Muscle layer of duodenum (tissue), 2 donors: ENCODE measurements at regions not wholly inside any gene's neighbourhood (a gene's known extent, or its start where the extent isn't known, plus 50 kb on each side); places are given as distances from the start of the nearest gene placed in this dataset.
"Not testable (repeated sequence)": the region's sequence is repeated elsewhere in the genome, so short reads cannot be mapped to it uniquely, and the experiment has no call there.

Experiments used
- H3K27ac ChIP-seq: one replicate; pipeline ENCODE4 v1.7.0; 2013; ENCODE audit warnings: mild to moderate bottlenecking, low read length
- H3K27me3 ChIP-seq: one replicate; pipeline ENCODE4 v1.7.0; 2013; ENCODE audit warnings: low read depth, mild to moderate bottlenecking, control low read depth, low read length
- H3K36me3 ChIP-seq, 2 donors: one replicate each; pipeline ENCODE4 v1.7.0; 2013; ENCODE audit warnings: low read length in 2 of 2, control low read depth in 1 of 2, mild to moderate bottlenecking in 1 of 2; ENCODE audit not compliant: insufficient read depth in 2 of 2, control insufficient read depth in 1 of 2
- H3K4me1 ChIP-seq, 2 donors: one replicate each; pipeline ENCODE4 v1.7.0; 2013; ENCODE audit warnings: low read length in 2 of 2, mild to moderate bottlenecking in 2 of 2, control low read depth in 1 of 2, moderate library complexity in 1 of 2; ENCODE audit not compliant: insufficient read depth in 2 of 2, control insufficient read depth in 1 of 2
- H3K4me3 ChIP-seq, 2 donors: one replicate each; pipeline ENCODE4 v1.7.0; 2013; ENCODE audit warnings: low read length in 2 of 2, low read depth in 1 of 2, mild to moderate bottlenecking in 1 of 2
- H3K9me3 ChIP-seq, 2 donors: one replicate each; pipeline ENCODE4 v1.7.0; 2013; ENCODE audit warnings: low read length in 2 of 2, control low read depth in 1 of 2, mild to moderate bottlenecking in 1 of 2; ENCODE audit not compliant: control insufficient read depth in 1 of 2
- donor health status: healthy.

DNA sequence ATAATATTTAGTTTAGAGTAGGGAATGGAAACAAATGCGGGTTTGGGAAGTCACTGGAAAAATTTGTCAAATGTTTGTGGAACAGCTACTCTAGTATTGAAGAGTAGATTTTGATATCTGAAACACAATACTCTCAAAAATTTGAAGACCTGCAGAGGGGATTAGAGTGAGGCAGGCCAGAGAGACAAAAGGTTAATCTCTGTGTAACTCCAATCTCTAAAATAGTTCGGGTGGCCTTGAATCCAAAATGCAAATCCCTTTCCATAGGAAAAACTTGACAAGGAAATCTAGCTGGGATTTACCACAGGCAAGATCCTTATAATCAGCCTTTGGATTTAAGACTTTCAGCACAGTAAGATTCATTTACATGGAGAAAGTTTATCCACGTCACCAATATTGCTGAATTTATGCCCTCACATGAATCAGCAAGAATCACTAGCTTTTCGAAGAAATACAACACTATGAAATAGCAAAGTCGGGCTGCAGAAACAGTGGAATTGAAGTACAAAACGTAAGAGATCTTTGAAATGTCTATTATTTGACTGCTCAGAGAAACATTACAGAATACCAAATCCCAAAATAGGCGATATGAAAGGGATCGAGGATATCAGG is 423.7 kb upstream of the ZNF804A start:
- Histone ChIP-seq H3K4me3 (no peak overlapping the region), H3K4me1 (no peaks in the 10 kb centered on the region), H3K9me3 (peaks cover 0 to 5% of the 10 kb centered on the region in 2 donors), H3K27me3 (no peaks in the 10 kb centered on the region), H3K27ac (no peak overlapping the region), H3K36me3 (no peaks in the 10 kb centered on the region)

GRCh38 chr2:184178229-184178628 is 420.1 kb upstream of the ZNF804A start:
- H3K27me3 ChIP-seq: no peaks in the 10 kb centered on the region
- no peaks in the 10 kb centered on the region for H3K4me1 ChIP-seq
- H3K36me3 ChIP-seq: no peaks in the 10 kb centered on the region
- H3K4me3 ChIP-seq: no peak overlapping the region
- no peak overlapping the region for H3K27ac ChIP-seq
- H3K9me3 ChIP-seq: no peaks in the 10 kb centered on the region

GRCh38 chr2:184186436-184186835 is 411.9 kb upstream of the ZNF804A start:
- no peaks in the 10 kb centered on the region for H3K27me3 ChIP-seq
- H3K36me3 ChIP-seq: no peaks in the 10 kb centered on the region
- no peak overlapping the region for H3K27ac ChIP-seq
- no peak overlapping the region for H3K4me3 ChIP-seq
- no peaks in the 10 kb centered on the region for H3K4me1 ChIP-seq
- H3K9me3 ChIP-seq: no peaks in the 10 kb centered on the region

DNA sequence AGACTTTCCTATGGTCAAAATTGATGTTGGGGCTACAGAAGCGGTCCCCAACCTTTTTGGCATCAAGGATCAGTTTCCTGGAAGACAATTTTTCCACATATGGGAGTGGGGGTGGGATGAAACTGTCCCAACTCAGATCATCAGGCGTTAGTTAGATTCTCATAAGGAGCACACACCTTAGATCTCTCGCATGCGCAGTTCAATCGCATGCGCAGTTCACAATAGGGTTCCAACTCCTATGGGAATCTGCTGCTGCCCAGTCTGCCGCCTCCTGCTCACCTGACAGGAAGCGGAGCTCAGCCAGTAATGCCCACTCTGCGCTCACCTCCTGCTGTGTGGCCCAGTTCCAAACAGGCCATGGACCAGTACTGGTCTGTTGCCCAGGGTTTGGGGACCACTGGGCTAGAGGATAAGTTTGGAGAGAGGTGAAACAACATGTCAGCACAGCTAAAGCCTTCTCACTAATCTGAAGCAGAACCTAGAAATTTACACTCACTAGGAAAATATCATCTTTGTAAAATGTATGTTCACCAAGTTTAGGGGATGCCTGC is 410.8 kb upstream of the ZNF804A start:
- Histone ChIP-seq H3K27ac (no peak overlapping the region), H3K4me3 (no peak overlapping the region), H3K9me3 (no peaks in the 10 kb centered on the region), H3K36me3 (no peaks in the 10 kb centered on the region), H3K27me3 (no peaks in the 10 kb centered on the region), H3K4me1 (no peaks in the 10 kb centered on the region)

GRCh38 chr2:184190725-184191124 is 407.6 kb upstream of the ZNF804A start:
- no peaks in the 10 kb centered on the region for H3K36me3 ChIP-seq
- H3K9me3 ChIP-seq: no peaks in the 10 kb centered on the region
- H3K4me3 ChIP-seq: no peak overlapping the region
- no peak overlapping the region for H3K27ac ChIP-seq
- no peaks in the 10 kb centered on the region for H3K4me1 ChIP-seq
- H3K27me3 ChIP-seq: no peaks in the 10 kb centered on the region

- Histone ChIP-seq H3K27me3 (no peaks in the 10 kb centered on the region), H3K9me3 (no peaks in the 10 kb centered on the region), H3K4me3 (no peak overlapping the region), H3K36me3 (no peaks in the 10 kb centered on the region), H3K27ac (no peak overlapping the region), H3K4me1 (no peaks in the 10 kb centered on the region)
These were observed 405.7 kb upstream of the ZNF804A start for GRCh38 chr2:184192649-184193048.

DNA sequence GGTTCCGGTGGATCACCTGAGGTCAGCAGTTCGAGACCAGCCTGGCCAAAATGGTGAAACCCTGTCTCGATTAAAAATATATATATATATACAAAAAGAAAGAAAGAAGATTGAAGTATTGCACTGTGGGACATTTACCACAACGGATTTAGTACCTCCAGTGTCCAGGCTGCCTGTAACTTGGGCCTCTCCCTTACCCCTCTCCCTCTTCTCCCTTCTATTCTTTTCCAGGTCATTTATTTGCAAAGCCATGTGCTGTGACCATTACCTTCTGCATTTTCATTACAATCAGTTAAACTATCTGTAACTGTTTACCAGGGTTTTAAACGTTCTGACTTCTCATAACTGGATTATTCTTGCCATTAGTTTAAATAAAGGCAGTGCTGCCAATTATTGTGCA is 400.9 kb upstream of the ZNF804A start:
- Histone ChIP-seq H3K27ac (no peak overlapping the region), H3K27me3 (no peaks in the 10 kb centered on the region), H3K9me3 (no peaks in the 10 kb centered on the region), H3K4me3 (no peak overlapping the region), H3K4me1 (no peaks in the 10 kb centered on the region), H3K36me3 (no peaks in the 10 kb centered on the region)

DNA sequence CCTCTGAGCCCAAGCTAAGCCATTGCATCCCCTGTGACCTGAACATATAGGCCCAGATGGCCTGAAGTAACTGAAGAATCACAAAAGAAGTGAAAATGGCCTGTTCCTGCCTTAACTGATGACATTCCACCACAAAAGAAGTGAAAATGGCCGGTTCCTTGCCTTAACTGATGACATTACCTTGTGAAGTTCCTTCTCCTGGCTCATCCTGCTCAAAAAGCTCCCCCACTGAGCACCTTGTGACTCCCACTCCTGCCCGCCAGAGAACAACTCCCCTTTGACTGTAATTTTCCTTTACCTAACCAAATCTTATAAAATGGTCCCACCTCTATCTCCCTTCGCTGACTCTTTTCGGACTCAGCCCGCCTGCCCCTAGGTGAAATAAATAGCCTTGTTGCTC is 399.5 kb upstream of the ZNF804A start:
- H3K27ac ChIP-seq, H3K4me3 ChIP-seq, H3K4me1 ChIP-seq, H3K27me3 ChIP-seq, H3K9me3 ChIP-seq, H3K36me3 ChIP-seq: not testable (repeated sequence)

- no peaks in the 10 kb centered on the region for H3K27me3 ChIP-seq
- no peaks in the 10 kb centered on the region for H3K4me1 ChIP-seq
- no peak overlapping the region for H3K4me3 ChIP-seq
- no peaks in the 10 kb centered on the region for H3K9me3 ChIP-seq
- H3K36me3 ChIP-seq: no peaks in the 10 kb centered on the region
- H3K27ac ChIP-seq: no peak overlapping the region
These were observed 399.1 kb upstream of the ZNF804A start for GRCh38 chr2:184199274-184199673.

- no peaks in the 10 kb centered on the region for H3K27me3 ChIP-seq
- no peak overlapping the region for H3K4me3 ChIP-seq
- H3K27ac ChIP-seq: no peak overlapping the region
- no peaks in the 10 kb centered on the region for H3K4me1 ChIP-seq
- no peaks in the 10 kb centered on the region for H3K36me3 ChIP-seq
- H3K9me3 ChIP-seq: no peaks in the 10 kb centered on the region
These were observed 397.1 kb upstream of the ZNF804A start for GRCh38 chr2:184201246-184201645.

- no peaks in the 10 kb centered on the region for H3K4me1 ChIP-seq
- no peak overlapping the region for H3K27ac ChIP-seq
- H3K4me3 ChIP-seq: no peak overlapping the region
- H3K9me3 ChIP-seq: no peaks in the 10 kb centered on the region
- H3K36me3 ChIP-seq: no peaks in the 10 kb centered on the region
- no peaks in the 10 kb centered on the region for H3K27me3 ChIP-seq
These were observed 394.7 kb upstream of the ZNF804A start for GRCh38 chr2:184203661-184204060.

- Histone ChIP-seq H3K27me3 (no peaks in the 10 kb centered on the region), H3K27ac (no peak overlapping the region), H3K4me1 (no peaks in the 10 kb centered on the region), H3K4me3 (no peak overlapping the region), H3K36me3 (no peaks in the 10 kb centered on the region), H3K9me3 (no peaks in the 10 kb centered on the region)
These were observed 393.2 kb upstream of the ZNF804A start for GRCh38 chr2:184205048-184205596.
